ENCODE measurements at regions not wholly inside any gene's neighbourhood (a gene's known extent, or its start where the extent isn't known, plus 50 kb on each side); places are given as distances from the start of the nearest gene placed in this dataset.

DNA sequence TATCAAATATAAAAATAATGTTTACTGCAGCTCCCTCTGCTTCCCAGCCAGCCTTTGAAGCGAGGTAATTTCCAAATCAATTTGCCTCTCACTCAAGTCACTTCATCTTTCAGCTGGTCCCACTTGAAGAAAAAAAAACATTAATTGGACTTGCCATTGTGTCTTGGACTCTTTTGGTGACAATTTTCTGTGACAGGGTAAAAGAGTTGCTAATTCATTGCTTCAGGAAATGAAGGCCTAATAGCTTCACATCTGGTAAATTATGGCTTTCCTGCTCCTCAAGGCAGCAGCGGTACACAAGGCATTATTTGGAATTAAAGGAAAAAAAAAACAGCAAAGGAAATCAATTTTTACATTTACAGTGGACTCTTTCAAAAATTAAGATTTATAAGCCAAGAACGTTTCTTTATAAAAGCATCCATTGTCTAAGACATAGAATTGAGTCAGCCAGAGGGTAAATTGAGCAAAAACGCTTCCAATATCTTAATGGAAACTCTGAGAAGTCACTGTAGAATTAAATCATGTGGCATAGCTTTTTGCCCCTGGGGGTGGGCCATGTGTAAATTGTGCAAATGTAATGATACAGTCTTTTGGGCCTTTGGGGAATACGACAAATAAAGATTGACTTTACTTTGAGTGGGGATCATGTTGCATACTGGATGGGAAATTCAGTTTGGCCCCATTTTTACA lies 102.5 kb downstream of the LYPLAL1 start:
- no peak overlapping the region for H3K9ac ChIP-seq (ENCODE audit: low read length)
- no peak overlapping the region for H3K27ac ChIP-seq (ENCODE audit: low read depth, low read length)
- H2AFZ ChIP-seq (ENCODE audit: low read depth, low read length, severe bottlenecking): no peak overlapping the region
- H3F3A ChIP-seq (ENCODE audit: insufficient read depth): no peaks in the 10 kb centered on the region
- no peaks in the 10 kb centered on the region for H3K79me2 ChIP-seq (ENCODE audit: insufficient read depth, low read length)
- H4K20me1 ChIP-seq (ENCODE audit: low read depth, low read length): no peaks in the 10 kb centered on the region
- no peak overlapping the region for H3K4me3 ChIP-seq (ENCODE audit: insufficient read depth, low read length, poor library complexity, severe bottlenecking)
- no peaks in the 10 kb centered on the region for H3K36me3 ChIP-seq (ENCODE audit: low read length)
- no peaks in the 10 kb centered on the region for H3K27me3 ChIP-seq (ENCODE audit: low read length)
- TF ChIP-seq, protein P1, sequence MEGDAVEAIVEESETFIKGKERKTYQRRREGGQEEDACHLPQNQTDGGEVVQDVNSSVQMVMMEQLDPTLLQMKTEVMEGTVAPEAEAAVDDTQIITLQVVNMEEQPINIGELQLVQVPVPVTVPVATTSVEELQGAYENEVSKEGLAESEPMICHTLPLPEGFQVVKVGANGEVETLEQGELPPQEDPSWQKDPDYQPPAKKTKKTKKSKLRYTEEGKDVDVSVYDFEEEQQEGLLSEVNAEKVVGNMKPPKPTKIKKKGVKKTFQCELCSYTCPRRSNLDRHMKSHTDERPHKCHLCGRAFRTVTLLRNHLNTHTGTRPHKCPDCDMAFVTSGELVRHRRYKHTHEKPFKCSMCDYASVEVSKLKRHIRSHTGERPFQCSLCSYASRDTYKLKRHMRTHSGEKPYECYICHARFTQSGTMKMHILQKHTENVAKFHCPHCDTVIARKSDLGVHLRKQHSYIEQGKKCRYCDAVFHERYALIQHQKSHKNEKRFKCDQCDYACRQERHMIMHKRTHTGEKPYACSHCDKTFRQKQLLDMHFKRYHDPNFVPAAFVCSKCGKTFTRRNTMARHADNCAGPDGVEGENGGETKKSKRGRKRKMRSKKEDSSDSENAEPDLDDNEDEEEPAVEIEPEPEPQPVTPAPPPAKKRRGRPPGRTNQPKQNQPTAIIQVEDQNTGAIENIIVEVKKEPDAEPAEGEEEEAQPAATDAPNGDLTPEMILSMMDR (IDR thresholded peaks at IDR 0.05; ENCODE audit: insufficient read depth, low read length, poor library complexity, severe bottlenecking): no peak
- TF ChIP-seq EZH2phosphoT487 (conservative IDR thresholded peaks at IDR 0.05; ENCODE audit: low read length): no peak
- no peaks in the 10 kb centered on the region for H3K9me3 ChIP-seq (ENCODE audit: insufficient read depth, low read length)
- H3K4me2 ChIP-seq (ENCODE audit: low read depth, low read length, poor library complexity, severe bottlenecking): no peak overlapping the region
- H3K9me2 ChIP-seq (replicated peaks; ENCODE audit: insufficient read depth, low read length): no peaks in the 10 kb centered on the region

DNA sequence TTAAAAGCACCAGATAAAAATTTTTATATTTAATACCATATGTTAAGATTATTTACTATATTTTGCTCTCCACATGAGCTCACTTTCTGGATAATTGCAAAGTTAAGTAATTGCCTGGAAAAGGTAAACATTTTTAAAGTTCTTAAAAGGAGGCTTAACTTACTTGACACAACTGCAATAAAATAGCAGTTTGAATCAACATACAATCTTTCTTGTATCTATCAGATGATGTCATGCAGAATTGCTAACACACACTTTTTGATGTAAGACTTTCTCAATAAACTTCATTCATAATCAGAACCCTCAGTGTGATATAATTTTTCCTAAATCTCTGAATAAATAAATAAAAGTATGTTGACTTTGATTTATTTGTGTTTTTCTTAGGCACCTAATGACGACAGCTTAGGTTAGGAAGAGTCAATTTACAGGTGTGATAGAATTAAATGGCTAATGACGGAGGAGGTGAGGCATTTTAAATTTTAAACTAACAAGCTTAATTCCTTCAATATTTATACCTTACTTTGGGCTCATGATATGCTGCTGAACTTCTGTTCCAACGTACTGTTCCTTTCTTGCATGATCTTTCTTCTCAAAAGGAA lies 99.5 kb downstream of the LYPLAL1 start:
- Histone ChIP-seq H3K79me2 (ENCODE audit: insufficient read depth, low read length) (no peaks in the 10 kb centered on the region), H3K9me2 (replicated peaks; ENCODE audit: insufficient read depth, low read length) (no peaks in the 10 kb centered on the region), H4K20me1 (ENCODE audit: low read depth, low read length) (no peaks in the 10 kb centered on the region), H3K27me3 (ENCODE audit: low read length) (no peaks in the 10 kb centered on the region), H3K36me3 (ENCODE audit: low read length) (no peaks in the 10 kb centered on the region), H3K27ac (ENCODE audit: low read depth, low read length) (no peak overlapping the region), H3F3A (ENCODE audit: insufficient read depth) (no peaks in the 10 kb centered on the region), H2AFZ (ENCODE audit: low read depth, low read length, severe bottlenecking) (no peak overlapping the region), H3K9me3 (ENCODE audit: insufficient read depth, low read length) (no peaks in the 10 kb centered on the region), H3K4me2 (ENCODE audit: low read depth, low read length, poor library complexity, severe bottlenecking) (no peak overlapping the region), H3K4me3 (ENCODE audit: insufficient read depth, low read length, poor library complexity, severe bottlenecking) (no peak overlapping the region), H3K9ac (ENCODE audit: low read length) (no peak overlapping the region)
- TF ChIP-seq EZH2phosphoT487 (conservative IDR thresholded peaks at IDR 0.05; ENCODE audit: low read length): no peak
- TF ChIP-seq, protein P1 (IDR thresholded peaks at IDR 0.05; ENCODE audit: insufficient read depth, low read length, poor library complexity, severe bottlenecking): no peak

DNA sequence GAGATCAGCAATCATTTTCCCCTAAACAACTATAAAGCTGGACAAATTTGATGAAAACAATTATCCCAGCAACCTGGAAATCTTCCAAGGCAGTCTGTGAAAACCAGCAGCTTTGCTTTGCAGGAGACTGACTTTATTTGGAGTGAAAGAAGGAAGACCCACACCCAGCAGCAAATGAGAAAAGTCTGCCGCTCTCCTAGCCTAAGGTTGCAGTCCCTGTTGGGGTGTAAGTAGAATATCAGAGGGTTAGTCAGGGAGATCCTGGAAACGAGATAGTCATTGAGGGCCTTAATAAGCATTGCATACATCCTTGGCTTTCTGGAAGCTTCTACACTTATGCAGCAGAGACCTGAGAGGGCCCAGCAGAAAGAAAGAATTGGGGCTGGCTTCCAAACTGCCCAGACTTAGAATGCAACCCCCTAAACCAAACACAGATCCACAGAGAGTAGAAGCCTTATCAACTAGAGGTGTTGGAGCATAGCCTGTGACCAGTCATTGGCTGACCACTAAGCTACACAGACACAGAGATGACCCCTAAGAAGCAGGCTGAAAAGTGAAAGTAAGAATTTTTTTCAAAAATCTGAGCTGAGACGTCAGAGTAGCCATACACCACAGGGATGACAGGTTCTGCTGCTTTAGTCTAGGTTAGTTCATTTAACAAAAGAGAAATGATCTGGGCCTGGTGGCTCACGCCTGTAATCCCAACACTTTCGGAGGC lies 98.3 kb downstream of the LYPLAL1 start:
- Histone ChIP-seq H3K27me3 (ENCODE audit: low read length) (no peaks in the 10 kb centered on the region), H3K4me3 (ENCODE audit: insufficient read depth, low read length, poor library complexity, severe bottlenecking) (no peak overlapping the region), H3K9me3 (ENCODE audit: insufficient read depth, low read length) (no peaks in the 10 kb centered on the region), H3K27ac (ENCODE audit: low read depth, low read length) (no peak overlapping the region), H3K9me2 (replicated peaks; ENCODE audit: insufficient read depth, low read length) (no peaks in the 10 kb centered on the region), H3F3A (ENCODE audit: insufficient read depth) (no peaks in the 10 kb centered on the region), H2AFZ (ENCODE audit: low read depth, low read length, severe bottlenecking) (no peak overlapping the region), H3K79me2 (ENCODE audit: insufficient read depth, low read length) (no peaks in the 10 kb centered on the region), H3K9ac (ENCODE audit: low read length) (no peak overlapping the region), H4K20me1 (ENCODE audit: low read depth, low read length) (no peaks in the 10 kb centered on the region), H3K4me2 (ENCODE audit: low read depth, low read length, poor library complexity, severe bottlenecking) (no peak overlapping the region), H3K36me3 (ENCODE audit: low read length) (no peaks in the 10 kb centered on the region)
- TF ChIP-seq EZH2phosphoT487 (conservative IDR thresholded peaks at IDR 0.05; ENCODE audit: low read length): no peak
- TF ChIP-seq, protein P1 (IDR thresholded peaks at IDR 0.05; ENCODE audit: insufficient read depth, low read length, poor library complexity, severe bottlenecking): no peak
